ENCODE measurements at regions not wholly inside any gene's neighbourhood (a gene's known extent, or its start where the extent isn't known, plus 50 kb on each side); places are given as distances from the start of the nearest gene placed in this dataset.

- no peak for TF ChIP-seq ZNF687 (IDR thresholded peaks at IDR 0.05)
- TF ChIP-seq MYC (IDR thresholded peaks at IDR 0.05; ENCODE audit: insufficient read depth, insufficient read length, insufficient replicate concordance, low read length, severe bottlenecking) = no peak
- TF ChIP-seq CREM (IDR thresholded peaks at IDR 0.05; ENCODE audit: low read depth) = no peak
- no peak for TF ChIP-seq BHLHE40 (IDR thresholded peaks at IDR 0.05; ENCODE audit: borderline replicate concordance in 1 of 2, low read depth in 2 of 2, low read length in 1 of 2)
- TF ChIP-seq TAF1 (IDR thresholded peaks at IDR 0.05; ENCODE audit: borderline replicate concordance, low read depth, low read length) = no peak
- TF ChIP-seq MAX (IDR thresholded peaks at IDR 0.05; ENCODE audit: low read depth, low read length) = no peak
- TF ChIP-seq EZH2 (IDR thresholded peaks at IDR 0.05; ENCODE audit: borderline replicate concordance, control insufficient read depth, low read depth, low read length) = no peak
These were observed 216.2 kb downstream of the PLPP3 start (continued) for GRCh38 chr1:56363007-56363770.
